ENCODE measurements at regions not wholly inside any gene's neighbourhood (a gene's known extent, or its start where the extent isn't known, plus 50 kb on each side); places are given as distances from the start of the nearest gene placed in this dataset.

DNA sequence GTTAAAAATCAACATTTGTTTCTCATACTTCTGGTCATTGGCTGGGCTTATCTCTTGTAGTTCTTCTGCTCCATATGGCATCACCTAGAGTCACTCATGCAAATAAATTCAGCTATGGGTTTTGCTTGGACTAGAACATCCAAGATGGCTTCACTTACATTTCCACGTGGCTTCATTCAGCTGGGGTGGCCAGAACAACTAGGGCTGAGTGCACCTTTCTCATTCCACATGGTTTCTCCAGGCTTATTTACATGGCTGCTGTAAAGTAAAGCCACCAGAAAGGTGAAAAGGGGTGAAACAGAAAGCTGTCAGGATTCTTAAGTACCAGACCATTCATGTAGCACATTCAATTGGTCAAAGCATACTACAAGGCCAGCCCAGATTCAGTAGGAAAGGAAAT, 151.1 kb upstream of the BMP2 start:
- DNase-seq: no peak

DNA sequence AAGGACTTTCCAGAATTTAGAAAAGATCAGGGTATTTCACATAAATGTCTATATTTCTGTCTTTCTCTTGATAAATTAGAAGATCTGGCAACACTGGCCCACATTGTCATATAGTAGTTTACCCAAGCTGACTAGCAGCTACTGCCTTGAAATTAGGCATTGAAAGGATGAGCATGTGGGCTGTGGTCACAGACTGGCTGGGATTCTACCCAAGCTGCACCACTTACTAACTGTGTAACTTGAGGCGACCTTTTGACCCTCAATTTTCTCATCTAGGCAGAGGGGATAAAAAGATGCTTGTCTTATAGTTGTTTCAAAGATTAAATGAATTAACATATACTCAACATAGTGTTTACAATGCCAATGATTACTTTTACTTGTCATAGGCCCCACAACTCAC, 152.7 kb upstream of the BMP2 start:
- no peak for DNase-seq

DNA sequence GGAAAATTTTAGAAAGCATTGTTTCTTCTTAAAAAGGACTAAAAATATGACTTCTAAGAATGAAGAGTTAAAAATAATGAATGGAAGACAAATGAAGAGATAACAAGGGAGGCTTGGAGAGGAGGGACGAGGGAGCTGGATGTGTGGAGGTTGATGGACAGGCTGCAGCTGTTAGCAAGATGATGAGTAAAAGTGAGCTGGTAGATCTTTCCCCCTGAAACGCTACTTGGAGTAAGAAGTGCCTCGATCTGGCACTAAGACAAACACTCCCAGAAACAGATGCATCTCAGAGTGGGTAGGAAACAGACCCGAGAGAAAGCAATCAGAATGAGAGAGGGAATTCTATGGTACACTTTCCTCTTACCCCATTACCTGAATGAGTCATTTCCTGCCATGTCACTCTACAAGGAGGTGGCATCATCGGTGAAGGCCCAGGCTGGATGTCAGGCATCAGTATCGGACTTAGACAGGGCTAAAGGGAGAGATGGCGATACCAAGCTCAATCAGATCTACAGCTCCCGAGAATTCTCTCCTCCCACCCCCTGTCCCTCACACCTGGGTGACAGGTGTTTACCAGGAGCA, 154.1 kb upstream of the BMP2 start:
- no peak for DNase-seq

DNA sequence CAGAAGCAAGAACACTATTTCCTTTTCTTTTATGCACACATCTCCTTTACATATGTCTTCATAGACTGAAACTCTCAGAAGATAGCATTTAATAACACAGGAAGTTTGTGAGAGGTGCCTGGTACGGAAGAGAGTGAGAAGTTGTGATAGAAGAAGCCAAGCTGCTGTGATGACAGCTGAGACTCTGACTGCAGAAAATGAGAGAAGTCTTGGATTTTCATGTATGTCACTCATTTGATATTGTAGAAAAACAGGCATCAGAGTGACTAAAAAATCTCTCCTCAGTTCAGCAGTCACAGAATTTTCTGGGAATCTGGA, 154.9 kb upstream of the BMP2 start:
- DNase-seq: no peak

DNA sequence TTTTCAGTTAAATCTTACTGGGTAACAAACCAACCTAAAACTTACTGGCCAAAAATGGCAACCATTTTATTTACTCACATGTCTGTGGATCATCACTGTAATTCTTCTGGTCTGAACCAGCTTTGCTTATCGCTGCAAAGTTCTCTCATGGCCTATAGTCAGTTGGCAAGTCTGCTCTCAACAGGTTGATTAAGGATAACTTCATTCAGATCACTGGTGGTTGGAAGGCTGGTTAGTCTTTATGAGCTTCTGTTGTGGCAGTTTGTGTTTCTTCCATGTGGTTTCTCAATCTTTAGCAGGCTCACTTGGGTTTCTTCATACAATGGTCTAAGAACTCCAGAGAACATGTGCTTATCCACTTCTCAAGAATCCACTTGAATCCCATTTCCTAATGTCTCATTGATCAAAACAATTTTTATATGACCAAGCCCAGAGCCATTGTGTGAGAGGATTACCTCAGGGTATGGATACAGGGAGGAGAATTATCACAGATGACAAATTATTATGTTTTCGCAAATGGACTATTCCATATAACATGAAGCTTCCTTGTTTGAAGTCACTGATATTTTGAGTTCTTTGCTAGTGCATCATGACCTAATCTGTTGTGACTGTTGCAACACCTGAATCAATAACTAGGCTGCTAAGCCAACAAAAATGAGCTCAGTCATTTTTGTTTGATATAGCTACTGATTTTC, 155.4 kb upstream of the BMP2 start:
- no peak for DNase-seq

DNA sequence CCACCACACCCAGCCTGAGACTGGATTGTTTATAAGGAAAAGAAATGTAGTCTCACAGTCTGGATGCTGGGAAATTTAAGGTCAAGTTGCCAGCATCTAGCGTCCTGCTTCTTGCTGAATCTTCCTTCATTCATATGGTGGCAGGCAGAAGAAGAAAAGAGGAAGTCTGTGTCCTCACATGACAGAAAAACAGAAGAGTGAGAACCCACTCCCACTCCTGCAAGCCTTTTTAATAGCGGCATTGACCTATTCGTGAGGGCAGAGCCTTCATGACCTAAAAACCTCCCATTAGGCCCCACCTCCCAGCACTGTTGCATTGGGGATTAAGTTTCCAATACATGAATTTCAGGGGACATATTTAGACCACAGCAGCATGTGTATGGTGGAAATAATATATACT, 160.8 kb upstream of the BMP2 start:
- DNase-seq: no peak

DNA sequence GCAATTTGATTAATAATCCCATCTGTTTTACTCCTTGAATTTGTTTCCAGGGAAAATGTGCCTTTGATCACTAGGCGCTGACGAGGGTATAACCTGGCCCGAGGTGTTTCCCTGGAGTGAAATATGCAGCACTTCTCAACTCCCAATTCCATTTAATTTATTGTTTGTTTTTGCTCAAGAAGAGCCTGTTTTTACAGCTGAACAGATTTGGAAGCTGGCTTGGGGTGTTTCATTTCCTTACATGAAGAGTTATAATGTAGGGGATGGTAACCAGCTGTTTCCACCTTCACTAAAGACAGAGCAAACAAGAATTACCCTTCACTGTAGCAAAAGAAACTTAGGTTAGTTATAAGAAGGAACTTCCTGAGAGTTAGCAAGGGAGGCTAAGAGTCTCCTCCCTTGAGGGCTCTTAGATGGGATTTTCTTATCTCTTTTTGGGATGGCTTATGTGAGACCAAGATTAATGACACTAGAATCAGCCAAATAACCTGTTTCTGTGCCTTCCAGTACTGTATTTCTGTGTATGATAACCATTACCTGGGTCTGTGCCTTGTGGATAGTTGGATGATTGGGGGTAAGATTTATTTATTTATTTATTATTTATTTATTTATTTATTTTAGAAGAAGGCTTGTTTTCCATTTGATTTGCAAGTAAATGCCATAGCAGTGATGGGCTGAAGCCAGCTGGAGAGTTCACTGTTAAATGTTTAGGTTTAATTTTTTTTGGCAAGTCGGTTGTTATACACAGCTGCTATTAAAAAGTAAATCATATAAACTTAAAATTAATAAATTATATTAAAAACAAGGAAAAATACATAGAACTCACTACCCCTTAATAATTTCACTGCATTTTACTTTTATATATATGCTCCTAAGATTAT, 162.2 kb upstream of the BMP2 start:
- no peak for DNase-seq

DNA sequence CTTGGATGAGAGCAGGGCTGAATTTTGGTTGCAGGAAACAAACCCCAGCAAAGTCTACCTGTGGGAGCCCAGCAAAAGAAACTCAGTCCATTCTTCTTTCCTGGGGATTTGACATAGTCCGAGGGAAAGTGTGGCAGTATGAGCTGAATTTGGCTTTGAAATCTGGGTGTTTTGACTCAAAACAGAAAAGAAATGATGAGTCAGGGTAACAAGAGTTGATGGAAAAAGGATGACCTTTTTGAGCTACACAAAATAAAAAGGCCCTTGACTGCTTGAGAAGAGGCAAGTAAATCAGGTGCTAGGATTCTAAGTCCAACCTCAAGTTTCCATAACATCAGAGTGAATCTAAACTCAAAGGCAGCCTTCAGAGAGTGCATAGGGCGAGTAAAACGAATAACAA, 163.3 kb upstream of the BMP2 start:
- DNase-seq: no peak

DNA sequence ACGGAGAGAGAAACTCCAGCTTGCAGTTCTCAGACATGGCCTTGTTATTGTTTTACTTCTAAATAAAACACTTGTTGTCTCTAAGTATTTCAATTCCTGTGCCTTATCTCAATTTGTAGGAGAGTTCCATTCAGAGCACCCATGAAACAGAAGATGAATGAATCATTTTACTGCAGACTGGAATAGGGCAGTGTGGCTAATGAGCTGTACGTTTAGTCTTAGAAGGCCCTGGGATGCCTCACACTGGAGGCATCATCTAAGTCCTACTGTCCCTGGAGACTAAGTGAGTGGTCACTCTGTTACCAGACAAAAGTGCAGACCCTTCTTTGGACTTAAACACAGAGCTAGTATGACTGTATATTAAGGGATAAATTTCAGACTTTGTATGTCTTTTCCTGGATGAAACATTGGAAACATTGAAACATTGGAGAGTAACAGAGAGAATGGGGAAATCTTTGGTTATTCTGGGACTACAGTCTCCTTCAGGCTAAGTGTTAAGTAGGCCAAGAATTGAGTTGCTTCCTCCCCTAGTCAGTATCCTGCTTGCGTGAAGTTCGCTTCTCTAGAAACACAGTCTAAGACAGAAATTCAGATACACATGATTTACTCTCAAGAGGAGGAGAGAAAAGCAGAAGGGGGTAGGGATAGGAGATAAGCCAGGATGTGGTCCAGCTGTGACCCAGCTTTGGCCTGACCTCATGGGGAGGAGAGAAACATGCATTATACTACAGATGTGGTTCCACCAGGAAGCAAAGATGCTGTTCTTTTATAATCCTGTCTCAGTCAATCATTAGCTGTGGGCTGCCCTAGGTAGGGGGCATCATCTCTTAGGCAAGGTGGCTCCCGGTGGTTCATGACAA, 167.4 kb upstream of the BMP2 start:
- no peak for DNase-seq

DNA sequence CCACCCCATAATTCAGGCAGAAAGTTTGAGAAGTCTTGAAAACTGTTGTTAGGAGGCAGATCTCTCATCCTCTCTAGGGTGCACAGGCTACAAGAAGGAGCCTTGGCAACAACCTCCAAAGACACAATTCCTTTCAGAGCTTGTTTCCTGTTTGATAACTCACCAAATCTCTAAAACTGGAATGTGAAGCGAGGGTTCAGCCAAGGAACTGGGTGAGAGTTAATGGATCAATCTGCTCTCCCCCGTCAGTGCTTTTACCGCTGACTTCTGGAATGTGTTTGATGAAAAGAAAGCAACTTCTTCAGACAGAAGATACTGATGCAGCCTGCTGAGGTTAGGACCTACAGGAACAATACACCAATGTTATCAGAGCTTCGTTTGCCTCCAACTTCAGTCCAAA, 171.8 kb upstream of the BMP2 start:
- peak; percentile 56 to 61 for DNase-seq

DNA sequence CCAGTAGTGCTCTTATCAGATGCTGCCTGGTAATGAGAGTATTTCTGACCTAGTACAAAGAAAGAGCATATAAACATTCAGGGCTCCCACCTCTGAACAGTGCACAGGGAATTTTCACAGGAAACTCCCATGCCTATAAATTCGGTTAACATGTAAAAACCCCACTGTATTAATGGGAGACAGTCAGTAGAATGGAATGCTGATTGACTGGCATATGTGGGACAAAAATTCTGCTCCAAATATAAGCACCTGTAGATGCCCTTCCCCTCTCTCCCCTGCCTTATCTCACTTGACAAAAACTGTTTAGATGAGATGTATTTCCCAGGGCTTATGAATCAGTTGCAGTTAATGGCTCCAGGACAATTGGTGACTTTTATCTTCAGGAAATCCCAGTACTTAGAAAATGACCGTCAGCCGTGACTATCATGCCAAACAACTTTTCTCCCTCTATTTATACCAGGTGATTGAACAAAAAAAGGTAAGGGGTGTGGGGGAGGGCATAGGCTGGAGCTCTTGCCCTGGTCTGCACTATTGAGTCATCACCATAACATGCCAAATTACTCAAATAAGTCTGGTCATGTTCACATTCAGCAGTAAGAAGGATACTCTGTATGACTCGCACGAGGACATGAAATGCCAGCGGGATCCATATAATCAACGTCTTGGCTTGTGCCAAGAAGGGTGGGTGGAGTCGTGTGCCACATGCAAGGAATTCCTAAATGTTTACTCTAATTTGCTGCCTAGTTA, 176.4 kb upstream of the BMP2 start:
- DNase-seq: no peak

DNA sequence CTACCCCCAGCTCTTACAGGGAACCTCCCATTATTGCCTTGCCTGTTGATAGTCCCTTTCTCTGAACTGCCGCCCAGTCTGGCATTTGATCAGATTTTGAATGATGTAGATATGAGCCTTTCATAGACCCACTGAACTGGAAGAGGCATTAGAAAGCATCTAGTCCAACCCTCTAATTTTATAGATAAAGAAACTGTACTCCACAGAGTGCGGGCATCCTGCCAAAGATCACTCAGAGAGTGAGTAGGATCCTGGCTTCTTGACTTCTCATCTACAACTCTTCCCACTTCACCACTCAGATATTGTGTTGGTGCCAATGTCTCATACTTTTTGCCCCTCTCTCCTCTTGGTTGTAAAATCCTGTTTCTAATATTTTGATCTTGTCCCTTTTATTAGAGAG, 179.2 kb upstream of the BMP2 start:
- no peak for DNase-seq

DNA sequence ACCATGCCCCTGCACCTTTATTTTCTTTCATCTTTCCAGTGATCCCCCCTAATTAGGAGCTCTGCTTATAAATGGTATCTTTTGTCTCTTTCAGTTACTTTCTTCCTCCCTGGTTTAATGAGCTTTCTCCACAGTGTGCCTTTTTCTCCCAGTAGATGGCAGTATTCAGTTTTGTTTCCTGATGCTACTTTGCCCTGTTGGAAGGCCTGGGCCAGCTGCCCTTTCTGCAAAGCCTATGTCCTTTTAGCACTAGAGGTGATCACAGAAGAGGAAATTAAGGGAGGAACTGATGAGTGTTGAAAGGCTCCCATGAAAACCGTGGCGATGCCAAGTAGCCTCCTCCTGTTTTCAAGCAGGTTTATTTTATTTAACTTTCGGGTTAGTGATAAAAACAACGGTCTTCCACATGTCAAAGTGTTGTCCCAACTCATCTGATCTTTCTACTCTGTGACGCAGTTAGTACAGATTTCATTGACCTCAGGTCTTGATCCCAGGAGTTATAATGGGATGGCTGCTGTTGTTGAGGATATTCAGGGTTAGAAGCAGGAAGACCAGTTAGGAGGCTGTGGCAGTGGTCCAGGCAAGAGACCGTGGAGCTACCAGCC, 184.2 kb upstream of the BMP2 start:
- peak in 1 of 2 donors; percentile 63 for DNase-seq

DNA sequence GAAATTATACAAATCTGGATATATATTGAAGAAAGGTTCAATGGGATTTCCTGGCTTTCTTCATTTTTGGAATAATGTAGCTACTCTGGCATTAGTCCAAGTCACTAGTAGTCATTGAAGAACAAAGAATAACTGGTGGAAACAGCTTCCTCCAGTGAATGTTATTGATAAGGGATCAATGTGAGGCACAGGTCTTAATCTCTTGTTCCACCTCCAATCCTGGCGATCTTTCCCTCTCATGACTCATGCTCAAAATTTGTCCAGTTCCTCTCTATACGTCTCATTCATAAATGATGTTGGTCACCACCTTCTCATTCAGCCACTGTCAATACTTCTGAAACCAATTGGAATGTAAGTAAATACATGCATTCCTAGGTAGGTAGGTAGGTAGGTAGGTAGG, 185.0 kb upstream of the BMP2 start:
- DNase-seq: no peak

DNA sequence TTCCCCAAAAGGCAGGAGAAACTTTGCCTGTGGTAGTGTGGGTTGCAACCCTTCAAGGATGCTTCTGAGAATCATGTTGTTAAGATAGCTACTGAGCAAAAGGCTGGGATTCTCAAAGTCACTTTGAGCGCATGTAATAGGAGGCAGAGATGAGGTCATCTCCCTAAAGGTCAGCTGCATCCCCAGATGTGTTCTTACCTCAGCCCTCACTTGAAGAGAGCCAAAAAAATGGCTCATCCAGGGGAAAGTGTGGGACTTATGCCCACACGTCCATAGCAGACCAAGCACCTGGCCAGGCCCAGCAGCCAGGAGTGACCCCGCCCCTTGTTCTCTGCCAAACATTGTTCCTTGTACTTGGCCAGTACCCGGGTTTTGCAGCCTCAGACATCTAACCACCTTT, 187.0 kb upstream of the BMP2 start:
- no peak for DNase-seq

DNA sequence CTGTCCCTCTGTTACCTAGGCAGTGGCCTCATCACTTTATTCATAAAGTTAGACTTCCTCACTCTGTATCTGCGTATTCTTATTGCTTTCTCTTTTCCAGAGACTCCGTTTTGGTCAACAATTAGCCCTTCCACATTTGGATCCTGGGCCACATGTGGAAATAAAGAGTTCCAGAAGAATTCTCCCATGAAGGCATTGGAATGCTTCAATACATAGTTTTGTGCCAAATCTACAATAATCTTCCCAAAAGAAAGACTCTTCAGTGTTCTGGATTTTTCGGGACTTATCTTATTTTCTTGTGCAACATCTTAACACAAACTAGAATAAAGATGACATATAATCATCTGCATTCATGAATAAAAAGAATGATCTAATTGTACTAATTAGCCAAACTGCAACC, 187.7 kb upstream of the BMP2 start:
- DNase-seq: no peak

DNA sequence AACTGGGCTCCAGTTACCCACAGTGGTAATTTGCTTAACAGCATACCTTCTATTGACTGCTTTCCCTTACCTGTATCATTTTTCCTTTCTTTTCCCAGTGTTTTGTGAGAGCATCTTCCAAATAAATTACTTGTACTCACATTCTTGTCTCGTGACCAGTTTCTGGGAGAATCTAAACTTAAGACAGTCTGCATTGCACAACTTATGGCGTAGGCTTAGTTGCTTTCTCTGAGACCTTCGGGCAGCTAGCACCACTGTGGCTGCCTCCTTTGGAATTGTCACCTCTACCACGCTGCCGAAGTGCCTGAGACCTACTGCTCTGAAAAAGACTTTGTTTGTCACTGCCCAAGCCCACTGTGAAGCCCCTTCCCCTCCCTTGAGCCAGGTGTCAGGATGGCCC, 188.1 kb upstream of the BMP2 start:
- DNase-seq: no peak

DNA sequence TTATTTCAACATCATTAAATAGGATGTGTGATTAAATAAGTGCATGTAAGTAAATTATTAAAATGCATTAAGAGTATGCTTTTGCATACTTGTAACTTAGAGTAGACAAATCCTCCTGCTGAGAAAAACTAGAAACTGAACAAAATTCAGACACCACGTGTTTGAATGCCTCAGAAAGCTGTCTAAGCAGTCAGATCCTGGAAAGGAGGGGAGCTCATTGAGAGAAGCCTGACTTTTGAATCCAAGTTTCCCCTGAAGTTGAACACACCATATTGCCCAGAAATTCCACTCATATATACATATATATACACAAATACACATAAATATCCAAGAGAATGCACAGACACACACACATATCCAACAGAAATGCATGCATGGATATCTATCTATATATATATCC, 190.0 kb upstream of the BMP2 start:
- no peak for DNase-seq

DNA sequence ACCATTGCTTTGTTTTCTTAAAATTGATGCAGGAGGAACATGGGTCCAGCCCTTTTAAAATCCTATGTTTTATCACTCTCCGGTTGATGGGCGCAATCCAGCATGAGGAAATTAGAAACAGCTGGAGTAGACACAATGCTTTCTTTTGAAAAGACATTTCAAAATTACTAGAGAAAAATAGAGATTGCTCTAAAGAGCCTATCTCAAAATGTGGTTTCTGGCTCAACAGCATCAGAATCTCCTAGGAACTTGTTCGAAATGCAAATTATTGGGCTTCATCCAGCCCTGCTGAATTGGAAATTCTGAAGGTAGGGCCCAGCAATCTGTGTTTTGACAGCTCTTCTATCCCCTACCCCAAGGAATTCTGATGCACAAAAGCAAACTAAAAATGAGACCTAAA, 190.8 kb upstream of the BMP2 start:
- DNase-seq: no peak

DNA sequence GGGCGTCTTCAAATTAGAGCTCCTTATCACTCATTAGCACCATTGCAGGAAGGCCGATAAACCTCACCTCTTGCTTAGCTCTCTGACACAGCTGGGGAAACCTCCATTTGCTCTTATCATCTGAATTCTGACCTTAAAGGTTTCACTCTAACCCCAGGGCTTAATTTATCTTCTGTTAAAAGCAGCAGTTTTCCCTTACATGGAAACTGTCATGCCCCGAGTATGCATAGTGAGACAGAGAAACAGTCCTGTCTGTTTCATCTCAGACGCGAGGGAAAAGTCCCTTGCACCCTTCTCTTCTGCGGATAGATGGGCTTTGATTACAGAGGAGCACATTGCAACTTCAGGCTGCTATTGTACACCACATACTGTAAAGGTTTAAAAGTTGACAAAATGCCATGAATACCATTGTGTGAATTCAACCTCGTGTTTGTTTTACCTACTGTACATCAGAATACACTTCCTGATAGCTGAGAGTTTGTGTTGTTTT, 191.5 kb upstream of the BMP2 start:
- DNase-seq: no peak

DNA sequence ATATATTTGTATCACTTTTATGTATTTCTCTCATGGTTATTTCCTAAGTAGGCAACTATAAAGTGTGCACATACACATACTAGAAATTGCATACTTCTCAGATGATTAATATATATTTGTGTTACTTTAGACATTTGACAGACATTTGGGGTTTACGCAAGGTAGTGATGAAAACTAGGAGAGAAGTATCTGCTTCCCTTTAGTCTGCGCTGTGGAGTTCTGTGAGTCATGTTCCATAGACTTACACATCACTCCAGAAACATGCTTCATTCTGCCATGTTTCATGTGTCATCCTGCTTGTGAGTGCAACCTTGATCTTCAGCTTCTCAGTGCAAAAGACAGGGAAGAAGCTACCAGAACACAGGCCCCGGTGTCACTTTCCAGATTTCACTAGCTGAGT, 200.7 kb upstream of the BMP2 start:
- no peak for DNase-seq
